HG03039 (cell line): ENCODE measurements at regions not wholly inside any gene's neighbourhood (a gene's known extent, or its start where the extent isn't known, plus 50 kb on each side); places are given as distances from the start of the nearest gene placed in this dataset.

ENCODE experiments used
- ATAC-seq: cut with Tn5 transposase; IDR thresholded peaks from one replicate; pipeline ENCODE4 v1.9.1; 2021; ENCODE audit warnings: mild to moderate bottlenecking, moderate library complexity; ENCODE audit not compliant: unreplicated experiment

DNA sequence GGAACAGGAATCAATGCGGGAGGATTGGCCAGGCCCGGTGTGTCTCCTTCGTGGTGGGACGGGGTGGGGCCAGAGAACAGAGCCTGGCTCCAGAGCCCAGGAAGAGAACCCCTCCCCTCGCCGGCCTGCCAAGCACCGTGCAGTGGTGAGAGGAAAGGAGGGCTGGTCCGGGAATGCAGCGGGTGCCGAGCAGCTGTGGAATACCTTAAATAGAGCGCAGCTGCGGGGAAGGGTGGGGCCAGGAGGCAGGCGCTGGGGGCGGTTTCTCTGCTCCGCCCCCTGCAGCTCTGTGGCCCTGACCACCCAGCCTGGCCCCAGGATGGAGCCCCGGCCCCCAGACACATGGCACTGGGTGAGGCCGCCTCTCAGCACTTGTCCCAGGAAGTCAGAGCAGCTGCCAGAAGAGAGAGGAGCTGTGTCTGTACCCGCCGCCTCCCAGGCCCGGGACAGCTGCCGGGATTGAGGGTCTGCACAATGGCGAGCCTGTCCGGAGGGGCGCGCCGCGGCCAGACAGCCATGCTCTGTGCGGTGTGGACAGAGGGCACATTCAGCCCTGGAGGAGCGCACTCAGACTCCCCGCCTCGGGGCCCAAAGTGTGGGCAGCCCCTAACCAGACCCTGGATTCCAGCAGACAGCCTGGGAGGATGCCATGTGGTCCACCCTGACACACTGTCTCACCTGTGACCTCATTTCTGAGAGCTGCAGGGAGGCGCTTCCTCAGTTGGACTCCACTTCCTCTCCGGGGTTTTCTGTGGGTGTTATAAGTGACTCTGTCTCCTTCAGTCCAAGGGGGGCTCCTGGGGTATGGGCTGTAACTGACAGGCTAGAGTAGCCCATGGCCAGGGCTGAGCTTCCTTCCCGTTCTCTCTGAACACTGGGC lies 268.8 kb downstream of the SEC14L1 start:
- no peak for ATAC-seq

DNA sequence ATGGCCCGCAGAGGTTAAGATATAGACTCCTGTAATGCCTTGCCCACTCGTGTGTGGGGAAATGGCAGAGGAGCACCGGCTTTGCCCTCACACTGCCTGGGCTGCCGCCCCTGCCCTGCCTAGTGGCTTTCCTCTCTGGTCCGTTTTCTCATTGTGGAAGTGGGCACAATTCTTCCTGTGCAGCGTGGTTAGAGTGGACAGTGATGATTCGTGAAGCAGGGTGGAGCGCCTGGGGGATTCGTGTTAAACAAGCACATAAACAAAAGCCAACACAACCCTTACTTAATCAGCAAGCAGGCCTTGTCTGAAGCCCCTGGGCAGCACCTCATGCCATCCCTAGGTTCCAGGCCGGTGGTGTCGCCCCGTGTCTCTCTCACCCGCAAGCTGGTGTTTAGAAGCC lies 269.7 kb downstream of the SEC14L1 start:
- no peak for ATAC-seq

DNA sequence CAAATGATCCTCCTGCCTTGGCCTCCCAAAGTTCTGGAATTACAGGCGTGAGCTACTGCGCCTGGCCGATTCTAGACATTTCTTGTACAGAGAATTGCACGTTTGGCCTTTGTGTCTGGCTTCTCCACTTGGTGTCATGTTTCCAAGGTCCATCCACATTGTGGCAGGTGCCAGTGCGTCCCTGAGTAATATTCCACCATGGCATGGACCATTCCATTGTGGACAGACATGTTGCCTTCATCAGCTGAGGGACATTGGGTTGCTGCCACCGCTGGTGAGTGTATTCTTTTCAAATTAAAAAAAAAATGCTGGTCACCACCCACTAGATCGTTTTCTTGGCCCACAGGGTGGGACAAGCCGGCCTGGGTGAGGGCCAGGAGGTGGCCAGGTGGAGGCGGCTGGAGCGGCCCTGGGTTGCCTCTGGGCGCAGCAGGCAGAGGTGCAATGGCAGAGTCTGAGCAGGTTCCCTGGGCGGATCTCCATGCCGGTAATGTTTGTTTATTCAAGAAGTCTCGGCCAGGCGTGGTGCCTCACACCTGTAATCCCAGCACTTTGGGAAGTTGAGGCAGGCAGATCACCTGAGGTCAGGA lies 274.1 kb downstream of the SEC14L1 start:
- no peak for ATAC-seq

DNA sequence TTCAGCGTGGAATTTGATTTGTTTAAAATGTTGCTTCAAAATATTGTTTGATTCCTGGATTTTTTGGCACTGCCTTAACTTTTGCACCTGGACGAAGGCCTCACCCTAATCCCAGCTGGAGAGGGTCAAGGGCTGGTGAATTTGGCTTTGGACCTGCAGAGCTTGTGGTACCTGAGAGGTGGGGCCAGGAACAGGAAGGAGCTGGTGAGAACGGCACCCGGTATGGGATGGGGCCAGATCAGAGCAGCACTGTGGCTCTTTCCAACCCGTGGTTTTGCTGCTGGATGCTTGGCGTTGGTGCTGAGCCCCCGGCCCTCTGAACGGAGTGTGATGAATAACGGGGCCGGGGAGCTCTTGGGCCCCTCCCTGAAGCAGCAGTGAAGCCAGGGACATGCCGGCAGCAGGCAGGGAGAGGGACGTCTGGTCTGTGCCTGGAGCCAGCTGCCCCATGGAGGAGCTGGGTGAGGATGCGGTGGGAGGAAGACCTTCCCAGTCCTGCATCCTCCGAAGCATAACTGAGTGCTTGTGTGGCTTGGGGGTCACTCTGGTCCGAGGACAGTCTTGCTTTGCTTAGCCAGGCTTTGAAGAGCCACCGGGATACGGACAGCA lies 275.4 kb downstream of the SEC14L1 start:
- no peak for ATAC-seq

DNA sequence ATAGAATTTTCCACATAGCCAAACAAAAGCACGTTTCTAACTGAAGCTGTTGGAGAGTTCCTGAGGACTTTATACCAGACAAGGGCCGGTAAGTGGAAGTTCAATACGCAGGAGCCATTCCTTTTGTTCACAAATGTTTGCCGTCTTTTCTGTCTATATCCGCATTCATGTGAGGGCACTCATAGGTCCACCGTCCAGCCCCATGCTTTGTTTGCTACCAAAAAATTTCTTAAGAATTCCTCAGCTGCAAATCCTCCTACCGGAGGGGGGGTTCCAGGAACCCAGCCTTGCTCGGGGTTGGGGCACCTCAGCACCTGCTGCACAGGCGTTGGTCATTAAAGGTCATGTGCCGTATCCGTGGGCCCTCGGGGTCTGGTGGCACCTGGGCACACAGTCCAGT lies 276.8 kb downstream of the SEC14L1 start:
- no peak for ATAC-seq

DNA sequence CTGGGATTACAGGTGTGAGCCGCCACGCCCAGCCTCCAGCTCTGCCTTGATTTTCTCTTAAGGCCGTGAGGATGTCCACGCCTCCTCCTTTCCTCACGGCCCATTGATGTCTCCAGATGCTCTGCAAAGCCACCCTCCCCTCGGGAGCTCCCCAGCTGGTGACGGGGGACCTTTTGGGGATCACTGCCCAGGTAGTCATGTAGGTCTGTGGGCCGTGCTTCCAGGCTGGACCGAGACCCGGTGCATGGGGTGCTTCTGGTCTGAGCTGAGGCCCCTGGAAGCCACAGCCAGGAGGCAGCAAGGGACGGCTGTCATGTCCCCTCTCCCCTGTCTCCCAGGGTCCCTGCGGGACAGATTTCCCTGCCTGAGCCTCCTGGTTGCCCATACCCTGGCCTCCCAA lies 277.8 kb downstream of the SEC14L1 start:
- no peak for ATAC-seq

DNA sequence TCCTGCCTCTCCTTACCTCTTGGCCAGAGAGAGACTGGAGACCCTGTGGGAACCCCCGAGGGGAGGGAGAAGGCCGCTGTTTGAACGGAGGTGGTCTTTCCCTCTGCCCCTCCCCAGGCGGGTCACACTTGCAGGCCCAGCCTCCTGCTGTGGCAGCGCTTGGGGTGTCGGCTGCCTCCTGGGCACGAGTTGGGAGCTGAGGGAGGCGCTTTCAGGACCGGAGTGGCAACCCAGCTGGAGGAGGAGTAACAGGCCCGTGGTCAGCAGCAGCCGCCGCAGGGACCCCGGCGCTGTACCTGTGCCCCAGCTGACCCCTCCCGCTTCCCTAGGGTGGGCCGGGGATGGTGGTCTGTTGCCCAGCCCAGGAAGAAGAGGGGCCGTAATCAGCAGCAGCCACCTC lies 278.3 kb downstream of the SEC14L1 start:
- ATAC-seq = no peak

DNA sequence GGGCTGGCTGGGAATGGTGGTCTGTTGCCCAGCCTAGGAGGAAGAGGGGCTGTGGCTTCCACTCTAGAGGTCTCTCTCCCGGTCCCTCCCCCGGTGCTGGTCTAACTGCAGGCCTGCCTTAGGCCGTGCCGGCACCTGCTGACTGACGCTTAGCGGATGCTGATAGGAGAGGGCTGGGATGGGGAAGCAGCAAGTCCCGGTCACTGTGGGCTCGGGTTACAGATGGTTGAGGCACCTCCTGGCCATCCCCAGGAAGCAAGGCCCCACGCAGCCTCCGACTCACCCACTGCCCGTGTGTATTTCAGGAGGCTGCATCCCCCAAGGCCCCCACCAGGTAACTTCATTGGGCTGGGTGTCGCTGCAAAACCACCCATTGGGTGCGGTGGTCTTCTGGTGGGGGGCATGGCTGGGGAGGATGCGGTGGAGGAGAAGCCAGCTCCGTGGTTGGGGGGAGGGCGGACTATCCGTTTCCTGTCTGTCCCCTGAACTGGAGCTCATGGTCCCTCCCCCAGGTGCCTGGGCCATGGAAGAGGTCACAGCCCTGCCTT lies 278.9 kb downstream of the SEC14L1 start:
- no peak for ATAC-seq

DNA sequence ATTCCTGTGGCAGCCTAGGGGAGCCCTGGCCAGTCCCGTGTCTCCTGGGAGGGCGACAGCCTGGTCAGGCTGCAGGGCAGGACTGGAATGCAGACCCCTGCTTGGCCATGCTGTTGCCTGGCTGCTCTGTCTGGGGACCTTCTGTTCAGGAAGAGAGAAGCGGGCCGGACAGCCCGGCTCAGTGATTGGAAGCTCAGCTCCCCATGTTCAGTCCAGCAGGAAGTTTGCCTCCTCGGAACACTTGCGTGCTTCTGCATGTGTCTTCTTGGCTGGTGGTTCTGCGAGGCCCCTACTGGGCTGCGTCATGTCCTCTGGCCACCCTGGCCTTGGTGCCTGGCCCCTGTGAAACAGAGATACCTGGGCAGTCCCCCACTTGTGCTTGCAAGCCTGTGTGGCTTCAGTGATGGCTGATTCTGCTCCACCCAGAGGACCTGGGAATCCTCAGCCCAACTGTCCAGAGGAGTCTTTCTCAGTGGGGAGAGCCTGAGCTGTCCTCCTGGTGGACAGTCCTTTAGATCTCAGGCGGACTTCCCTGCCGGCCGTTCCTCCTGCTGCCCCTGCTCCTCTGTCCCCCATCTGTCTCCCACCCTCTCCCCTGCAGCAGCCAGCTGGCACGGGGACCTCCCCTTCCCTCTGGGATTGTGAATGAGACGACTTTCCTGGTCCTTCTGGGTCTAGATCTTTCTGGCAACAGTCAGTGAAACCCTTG lies 279.5 kb downstream of the SEC14L1 start:
- ATAC-seq = no peak

DNA sequence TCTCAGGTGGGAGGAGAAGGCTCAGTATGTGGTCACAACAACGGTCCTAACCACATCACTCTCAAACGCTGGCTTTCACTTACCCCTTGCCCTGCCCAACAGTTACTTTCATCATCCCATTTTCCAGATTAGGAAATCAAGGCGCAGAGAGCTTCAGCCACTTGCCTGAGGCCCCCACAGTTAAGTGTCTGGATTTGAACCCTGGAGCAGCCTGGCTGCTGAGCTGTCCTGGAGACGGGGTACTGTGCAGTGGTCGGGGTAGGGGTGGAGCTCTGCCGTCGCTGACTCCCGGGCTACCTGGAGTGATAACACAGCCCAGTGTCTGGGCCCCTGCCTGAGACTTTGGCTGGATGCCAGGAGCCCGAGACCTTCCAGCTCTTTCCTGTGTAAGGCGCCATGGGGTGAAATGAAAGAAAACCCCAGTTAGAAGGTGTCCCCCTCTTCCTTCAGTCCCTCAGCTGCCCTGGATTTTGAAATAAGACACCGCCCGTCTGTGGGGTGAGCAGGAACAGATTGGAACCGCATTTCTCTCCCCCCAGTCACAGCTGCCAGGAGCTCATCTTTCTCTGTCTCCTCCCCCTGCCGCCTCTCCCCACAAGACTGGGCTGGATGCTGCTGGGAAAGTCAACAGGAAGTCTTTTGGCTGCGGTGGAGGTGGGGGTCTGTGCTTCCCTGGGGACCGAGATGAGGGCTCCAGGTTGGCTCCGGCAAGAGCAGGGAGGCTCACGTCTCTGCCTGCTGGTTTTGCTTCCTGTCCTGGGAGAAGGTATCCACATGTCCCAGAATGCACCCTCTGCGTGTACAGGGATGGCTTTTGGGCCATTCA lies 280.2 kb downstream of the SEC14L1 start:
- ATAC-seq = no peak

DNA sequence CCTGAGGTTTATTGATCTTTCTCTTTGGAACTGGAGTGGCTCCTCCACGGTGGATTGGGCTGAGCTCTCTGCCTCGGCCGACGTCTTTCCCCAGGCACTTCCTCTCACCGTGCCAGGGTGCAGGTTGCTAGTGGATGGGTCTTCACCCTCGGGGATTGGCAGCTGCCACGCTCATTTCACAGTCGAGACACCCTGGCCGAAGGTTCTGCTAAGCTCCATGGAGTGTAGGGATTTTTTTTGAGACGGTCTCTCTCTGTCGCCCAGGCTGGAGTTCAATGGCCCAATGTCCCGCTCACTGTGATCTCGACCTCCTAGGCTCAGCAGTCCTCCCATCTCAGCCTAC lies 280.8 kb downstream of the SEC14L1 start:
- ATAC-seq = no peak

DNA sequence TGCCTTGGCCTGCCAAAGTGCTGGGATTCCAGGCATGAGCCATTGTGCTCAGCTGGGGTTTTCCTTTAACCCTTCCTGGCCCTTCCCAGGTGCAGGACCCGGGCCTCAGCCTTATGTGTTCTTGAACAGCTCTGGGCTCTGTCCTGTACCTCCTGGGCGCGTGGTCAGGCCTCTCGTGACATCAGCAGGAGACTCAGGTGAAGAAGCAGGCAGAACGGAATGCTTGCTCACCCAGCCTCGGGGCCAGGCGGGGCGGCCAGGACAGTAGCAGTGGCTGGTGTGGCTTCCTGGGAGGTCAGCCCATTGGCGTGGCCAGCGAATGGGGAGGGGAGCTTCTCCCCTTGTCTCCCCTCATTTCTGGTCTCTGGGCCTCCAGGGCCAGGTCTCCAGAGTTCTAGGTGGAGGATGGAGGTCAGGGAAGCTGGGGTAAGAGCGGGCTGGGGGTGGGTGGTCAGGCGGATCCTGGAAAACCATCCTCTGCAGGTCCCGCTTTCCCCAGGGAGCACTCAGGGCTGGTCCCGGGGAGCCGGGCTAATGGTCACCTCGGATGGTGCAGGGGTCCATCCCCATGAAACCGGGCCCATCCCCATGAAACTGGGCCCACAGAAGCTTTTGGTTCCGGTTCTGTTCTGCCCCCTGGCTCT lies 281.5 kb downstream of the SEC14L1 start:
- ATAC-seq = no peak

DNA sequence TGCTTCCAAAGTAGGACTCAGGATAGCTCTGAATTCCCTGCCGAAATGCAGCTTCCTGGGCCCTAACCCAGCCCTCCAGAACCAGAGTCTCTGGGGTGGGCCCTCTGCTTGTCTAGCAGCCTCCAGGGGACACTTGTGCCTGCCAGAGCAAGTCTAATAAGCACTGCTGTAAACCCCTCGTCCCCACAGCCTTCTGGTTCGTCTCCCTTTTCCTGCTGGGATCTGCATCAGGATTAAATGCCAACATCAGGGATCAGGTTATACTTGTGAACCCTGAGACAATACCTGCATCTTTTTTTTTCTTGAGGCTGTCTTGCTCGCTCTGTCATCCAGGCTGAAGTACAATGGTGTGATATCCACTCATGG lies 282.0 kb downstream of the SEC14L1 start:
- no peak for ATAC-seq

DNA sequence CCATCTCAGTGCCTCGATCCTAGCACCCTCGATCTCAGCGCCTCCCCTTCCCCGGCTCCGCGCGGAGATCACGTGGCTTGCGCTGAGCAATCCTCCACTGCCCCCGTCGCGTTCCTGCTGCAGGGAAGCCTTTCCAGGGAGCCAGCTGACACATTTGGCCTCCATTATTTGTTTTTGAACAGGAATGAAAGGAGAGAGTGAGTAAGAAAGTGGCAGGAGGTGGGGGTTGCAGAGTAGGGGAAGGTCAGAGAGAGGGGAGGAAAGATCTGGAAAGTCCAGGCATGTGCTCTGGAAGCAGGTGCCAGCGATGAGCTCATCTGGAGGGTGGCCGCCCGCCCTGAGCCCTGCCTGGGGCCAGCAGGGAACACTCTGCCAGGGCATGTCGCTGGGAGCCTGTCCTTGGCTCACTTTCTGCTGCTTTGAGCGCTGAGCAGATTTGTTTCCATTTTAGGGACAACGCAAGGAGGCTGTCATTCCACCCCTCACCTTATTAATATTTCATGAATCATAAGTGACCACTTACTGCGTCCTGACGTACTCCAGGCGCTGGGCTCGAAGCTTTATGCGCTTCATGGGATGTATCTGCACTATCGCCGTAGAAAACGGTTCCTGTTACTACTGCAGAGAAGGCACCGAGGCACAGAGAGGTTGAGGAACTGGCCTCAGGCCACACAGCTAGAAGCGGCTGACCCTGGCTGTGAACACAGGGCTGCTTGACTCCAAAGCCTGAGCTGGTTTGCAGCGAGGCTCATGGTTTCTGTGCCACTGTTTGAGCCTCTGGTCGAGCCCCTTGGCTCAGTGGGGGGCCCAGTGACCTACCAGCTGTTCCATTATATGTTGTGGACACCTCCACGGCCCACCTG lies 283.1 kb downstream of the SEC14L1 start:
- ATAC-seq = no peak

DNA sequence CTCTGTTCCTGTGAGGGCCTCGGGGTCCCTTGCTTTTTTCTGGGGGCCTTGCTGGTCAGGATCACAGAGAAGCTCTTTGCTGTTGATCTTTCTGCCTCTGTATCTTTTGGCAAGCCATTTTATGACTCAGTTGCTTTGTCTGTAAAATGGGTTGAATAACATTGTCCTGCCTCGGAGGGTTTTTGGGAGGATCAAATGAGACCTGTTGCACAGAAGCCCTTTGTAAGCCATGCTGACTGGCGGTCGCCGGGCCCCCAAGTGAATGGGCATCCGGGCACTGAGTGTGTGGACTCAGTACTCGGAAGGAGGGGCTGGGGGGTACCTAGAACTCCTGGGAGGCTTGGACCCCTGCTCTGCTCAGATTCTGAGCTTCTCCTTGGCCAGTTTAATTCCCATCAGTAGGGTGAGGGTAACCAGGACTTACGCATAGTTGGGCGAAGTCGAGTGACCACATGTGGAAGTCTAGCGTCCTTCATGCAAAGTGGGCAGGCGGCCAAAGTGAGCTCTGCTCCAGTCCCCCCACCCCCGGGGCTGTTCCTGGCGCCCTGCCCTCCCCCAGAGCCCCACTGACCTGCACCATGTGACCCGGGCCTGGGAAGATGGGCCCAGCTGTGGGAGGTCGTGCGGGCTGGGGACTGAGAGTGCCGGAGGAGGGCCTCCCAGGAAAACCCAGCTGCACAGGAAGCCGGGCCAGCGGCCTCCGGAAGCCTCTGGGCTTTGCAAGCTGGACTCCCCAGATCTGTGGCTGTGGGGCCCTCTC lies 284.0 kb downstream of the SEC14L1 start:
- ATAC-seq = no peak

DNA sequence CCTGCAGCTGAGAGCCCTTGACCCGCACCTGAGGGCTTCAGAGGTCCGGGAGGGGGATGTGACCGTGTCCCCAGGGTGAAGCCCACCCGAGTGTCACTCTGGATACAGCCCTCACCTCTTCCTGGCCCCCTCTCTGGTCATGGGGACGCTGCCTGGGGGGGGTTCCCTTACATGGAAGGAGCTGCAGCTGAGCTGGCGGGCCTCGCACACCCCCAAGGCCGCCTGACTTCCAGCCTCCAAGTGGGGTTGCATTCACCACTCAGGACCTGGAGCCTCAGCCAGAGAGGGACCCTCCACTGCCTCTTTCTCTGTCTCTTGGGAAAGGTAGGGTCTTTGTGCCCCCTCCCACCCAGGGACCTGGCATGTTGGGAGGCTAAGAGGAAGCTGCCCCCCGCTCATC lies 284.6 kb downstream of the SEC14L1 start:
- no peak for ATAC-seq

DNA sequence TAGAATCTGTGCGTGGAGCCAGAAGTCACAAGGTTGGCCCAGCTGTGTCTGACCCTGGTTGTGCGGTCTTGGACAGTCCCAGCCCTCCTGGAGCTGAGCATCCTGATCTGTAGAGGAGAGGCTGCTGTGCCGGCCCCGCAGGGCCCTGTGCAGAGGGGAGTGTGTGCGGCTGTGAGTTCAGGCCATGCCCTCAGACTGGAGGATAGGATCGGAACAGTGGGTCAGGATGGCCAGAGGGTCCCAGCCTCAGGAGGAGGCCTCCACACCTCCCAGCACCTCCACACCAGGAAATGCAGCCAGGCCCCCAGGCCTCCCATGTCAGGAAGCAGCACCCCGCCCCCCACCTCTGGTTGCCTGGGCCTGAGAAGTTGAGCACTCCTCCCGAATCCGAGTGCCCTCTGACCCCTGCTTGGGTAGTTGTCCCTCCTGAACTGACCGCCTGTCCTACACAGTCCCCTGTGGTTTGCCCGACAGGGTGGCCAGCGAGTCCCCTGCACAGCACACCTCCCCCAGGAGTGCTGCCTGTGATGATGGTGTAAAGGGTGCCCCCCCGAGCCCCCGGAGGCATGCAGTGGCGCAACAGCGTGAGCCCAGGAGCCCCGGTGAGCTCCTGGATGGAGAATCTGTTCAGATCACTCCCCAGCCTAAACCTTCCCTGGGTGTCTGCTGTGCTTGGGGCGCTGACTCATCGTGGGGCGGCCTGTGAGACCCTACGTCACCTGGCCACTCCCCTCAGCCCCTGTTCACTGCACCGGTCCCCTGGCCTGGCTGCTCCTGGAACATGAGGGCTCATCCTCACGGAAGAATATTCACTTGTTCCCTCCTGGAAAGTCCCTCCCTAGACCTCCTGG lies 285.2 kb downstream of the SEC14L1 start:
- ATAC-seq = no peak
